Stimulated activated CD4-positive, alpha-beta T cell treated with anti-CD3 and anti-CD28 coated beads, Interleukin-4, amount 100 ng/mL, for 4 hours (primary cell): ENCODE measurements at regions not wholly inside any gene's neighbourhood (a gene's known extent, or its start where the extent isn't known, plus 50 kb on each side); places are given as distances from the start of the nearest gene placed in this dataset.

Source experiments
- DNase-seq, 2 experiments: peaks; one replicate each; pipeline ENCODE4 v3.0.0-alpha.2; 2020

GRCh38 chr12:98296462-98297079 is 218.8 kb upstream of the TMPO start:
- DNase-seq: no peak

GRCh38 chr12:98297538-98297937 is 217.9 kb upstream of the TMPO start:
- no peak for DNase-seq

- no peak for DNase-seq
Measured at GRCh38 chr12:98308141-98308540, 207.2 kb upstream of the TMPO start.

GRCh38 chr12:98317939-98318899 is 197.2 kb upstream of the TMPO start:
- no peak for DNase-seq

GRCh38 chr12:98319716-98320425 is 195.5 kb upstream of the TMPO start:
- no peak for DNase-seq

- DNase-seq: no peak
Measured at GRCh38 chr12:98325003-98325402, 190.4 kb upstream of the TMPO start.

GRCh38 chr12:98328467-98328866 is 186.9 kb upstream of the TMPO start:
- DNase-seq: no peak

- DNase-seq: no peak
Measured at GRCh38 chr12:98329589-98329988, 185.8 kb upstream of the TMPO start.

- no peak for DNase-seq
Measured at GRCh38 chr12:98332642-98333041, 182.7 kb upstream of the TMPO start.

GRCh38 chr12:98334768-98335167 is 180.6 kb upstream of the TMPO start:
- DNase-seq: no peak

GRCh38 chr12:98341026-98341425 is 174.4 kb upstream of the TMPO start:
- no peak for DNase-seq

GRCh38 chr12:98341732-98342131 is 173.7 kb upstream of the TMPO start:
- DNase-seq: no peak

GRCh38 chr12:98343002-98343567 is 172.3 kb upstream of the TMPO start:
- DNase-seq: no peak

- no peak for DNase-seq
Measured at GRCh38 chr12:98344046-98344930, 171.1 kb upstream of the TMPO start.

GRCh38 chr12:98345308-98345876 is 170.0 kb upstream of the TMPO start:
- no peak for DNase-seq

- DNase-seq: no peak
Measured at GRCh38 chr12:98351089-98351488, 164.3 kb upstream of the TMPO start.

- DNase-seq: no peak
Measured at GRCh38 chr12:98351784-98352183, 163.6 kb upstream of the TMPO start.

- no peak for DNase-seq
Measured at GRCh38 chr12:98352218-98352811, 163.1 kb upstream of the TMPO start.

GRCh38 chr12:98352835-98353234 is 162.6 kb upstream of the TMPO start:
- no peak for DNase-seq

GRCh38 chr12:98354520-98355035 is 160.8 kb upstream of the TMPO start:
- no peak for DNase-seq

GRCh38 chr12:98355322-98355721 is 160.1 kb upstream of the TMPO start:
- DNase-seq: no peak
